Stimulated activated CD4-positive, alpha-beta T cell treated with anti-CD3 and anti-CD28 coated beads, Interleukin-1b, Interleukin-23, amount 100 ng/mL, for 24 hours (primary cell): ENCODE measurements at regions not wholly inside any gene's neighbourhood (a gene's known extent, or its start where the extent isn't known, plus 50 kb on each side); places are given as distances from the start of the nearest gene placed in this dataset.

ENCODE experiments used
- DNase-seq, 4 experiments: peaks; one replicate each; pipeline ENCODE4 v3.0.0-alpha.2; 2020; ENCODE audit warnings: low read depth in 4 of 4, low spot score in 1 of 4

DNA sequence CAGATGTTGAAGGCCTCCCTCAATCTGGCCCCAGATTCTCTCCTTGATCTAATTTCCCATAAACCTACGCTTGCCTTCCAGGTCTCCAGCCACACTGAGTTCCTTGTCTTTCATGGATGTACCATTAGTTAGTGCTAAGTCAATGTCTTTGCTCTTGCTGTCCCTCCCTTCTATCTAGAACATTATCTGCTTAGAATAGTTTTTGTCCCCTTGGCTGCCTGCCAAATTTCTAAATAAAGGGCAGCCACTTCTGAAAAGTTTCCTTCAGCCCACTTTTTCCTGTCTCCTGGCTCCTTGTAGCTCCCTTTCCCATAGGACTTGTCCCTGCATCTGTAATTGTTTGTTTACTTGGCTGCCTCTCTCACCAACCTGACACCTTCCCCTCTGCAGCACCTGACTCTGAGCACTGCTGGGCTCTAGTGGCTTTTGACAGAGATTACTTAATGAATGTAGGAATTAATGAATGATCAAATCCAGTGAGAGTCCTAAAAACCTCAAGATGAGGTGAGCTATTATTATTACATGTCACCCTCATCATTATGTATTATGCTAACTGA is 58.3 kb downstream of the CXCL12 start:
- no peak for DNase-seq

DNA sequence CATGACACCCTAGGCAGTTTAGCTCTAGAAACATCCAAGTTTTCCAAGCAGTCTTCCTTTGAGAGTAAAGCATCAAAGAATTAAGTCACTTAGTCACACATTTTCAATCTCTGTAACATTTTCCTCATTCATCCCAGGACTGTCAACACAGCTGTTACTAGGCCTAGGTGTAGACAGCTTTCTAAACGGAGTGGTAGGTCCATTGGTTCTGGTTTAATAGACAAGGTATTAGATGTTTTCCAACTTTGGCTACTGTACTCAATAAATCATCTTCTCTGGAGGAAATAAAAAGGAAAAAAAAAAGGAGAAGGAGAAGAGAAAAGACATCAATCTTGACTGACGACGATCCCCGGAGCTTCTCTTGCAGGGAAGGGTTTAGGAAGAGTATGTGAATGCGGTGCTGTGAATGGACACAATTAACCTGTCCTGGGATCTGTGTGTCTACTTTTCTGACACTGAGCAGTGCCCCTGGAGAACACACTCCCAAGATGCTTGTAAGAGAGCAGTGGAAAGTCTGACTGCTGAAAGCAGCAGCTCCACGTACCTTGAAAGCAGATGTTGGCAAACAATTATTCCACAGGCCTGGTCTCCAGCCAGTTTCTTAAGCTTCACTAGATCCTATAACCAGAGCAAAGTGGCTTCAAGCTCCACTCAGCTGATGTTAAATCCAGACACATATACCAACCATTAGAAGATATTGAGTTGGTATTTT is 59.1 kb downstream of the CXCL12 start:
- no peak for DNase-seq

DNA sequence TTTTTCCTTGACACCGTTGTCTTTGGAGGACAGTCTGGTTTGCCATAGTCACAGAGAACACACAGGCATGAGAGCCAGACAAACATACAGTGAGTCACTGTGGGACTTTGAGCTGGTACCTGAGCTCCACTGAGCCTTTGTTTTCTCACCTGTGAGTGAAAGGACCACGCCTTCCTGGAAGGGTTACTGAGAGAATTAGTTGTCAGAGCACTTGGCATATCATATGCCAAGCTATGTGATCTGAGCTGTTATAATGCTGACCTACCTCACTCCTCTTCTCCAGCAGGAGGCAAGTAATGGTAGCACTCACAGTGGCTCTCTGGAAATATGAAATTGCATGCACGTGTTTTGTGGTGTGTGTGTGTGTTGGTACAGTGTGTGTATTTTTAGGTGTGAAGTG is 59.7 kb downstream of the CXCL12 start:
- DNase-seq = no peak

DNA sequence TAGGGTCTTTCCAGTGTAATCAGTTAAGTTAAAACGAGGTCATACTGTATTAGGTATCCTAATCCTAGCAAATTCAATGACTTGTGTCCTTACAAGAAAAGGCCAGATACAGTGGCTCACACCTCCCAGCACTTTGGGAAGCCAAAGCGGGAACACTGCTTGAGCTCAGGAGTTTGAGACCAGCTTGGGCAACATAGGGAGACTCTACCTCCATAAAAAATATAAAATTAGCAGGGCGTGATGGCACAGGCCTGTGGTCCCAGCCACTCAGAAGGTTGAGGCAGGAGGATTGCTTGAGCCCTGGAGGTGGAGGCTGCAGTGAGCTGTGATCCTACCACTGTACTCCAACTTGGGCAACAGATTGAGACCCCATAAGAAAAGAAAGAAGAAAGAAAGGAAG is 61.1 kb downstream of the CXCL12 start:
- no peak for DNase-seq

- no peak for DNase-seq
Measured at GRCh38 chr10:44322137-44322536, 62.8 kb downstream of the CXCL12 start.

GRCh38 chr10:44320756-44321155 is 64.1 kb downstream of the CXCL12 start:
- no peak for DNase-seq

- DNase-seq = no peak
Measured at GRCh38 chr10:44317856-44318255, 67.0 kb downstream of the CXCL12 start.

GRCh38 chr10:44316922-44317215 is 68.0 kb downstream of the CXCL12 start:
- no peak for DNase-seq

DNA sequence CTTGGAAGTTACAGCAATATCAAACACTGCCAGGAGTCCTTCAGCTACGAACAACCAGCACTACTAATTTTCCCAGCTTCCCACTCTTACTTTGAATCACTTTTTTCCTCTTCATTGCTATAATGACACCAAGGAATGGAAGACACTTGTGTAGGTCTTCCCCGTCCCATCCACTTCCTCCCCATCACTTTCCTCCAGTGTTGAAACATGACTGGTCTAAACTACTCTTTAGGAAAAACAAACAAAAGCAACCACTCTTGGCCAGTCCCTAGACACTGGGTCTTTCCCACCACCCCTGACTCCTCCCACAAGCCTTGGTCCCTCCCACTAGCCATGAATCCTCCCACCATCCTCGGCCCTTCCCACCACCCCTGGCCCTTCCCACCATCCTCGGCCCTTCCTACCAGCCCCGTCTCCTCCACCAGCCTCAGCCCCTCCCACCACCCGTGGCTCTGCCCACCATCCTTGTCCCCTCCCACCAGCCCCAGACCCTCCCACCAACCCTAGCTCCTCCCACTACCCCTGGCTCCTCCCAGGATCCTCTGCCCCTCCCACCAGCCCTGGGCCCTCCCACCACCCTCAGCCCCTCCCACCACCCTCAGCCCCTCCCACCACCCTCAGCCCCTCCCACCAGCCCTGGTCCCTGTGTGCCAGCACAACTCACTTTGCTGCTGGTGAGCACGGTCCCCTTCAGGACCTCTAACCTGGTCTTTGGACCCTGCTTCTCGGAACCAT is 68.5 kb downstream of the CXCL12 start:
- peak in 1 of 4 experiments; percentile 2 for DNase-seq

DNA sequence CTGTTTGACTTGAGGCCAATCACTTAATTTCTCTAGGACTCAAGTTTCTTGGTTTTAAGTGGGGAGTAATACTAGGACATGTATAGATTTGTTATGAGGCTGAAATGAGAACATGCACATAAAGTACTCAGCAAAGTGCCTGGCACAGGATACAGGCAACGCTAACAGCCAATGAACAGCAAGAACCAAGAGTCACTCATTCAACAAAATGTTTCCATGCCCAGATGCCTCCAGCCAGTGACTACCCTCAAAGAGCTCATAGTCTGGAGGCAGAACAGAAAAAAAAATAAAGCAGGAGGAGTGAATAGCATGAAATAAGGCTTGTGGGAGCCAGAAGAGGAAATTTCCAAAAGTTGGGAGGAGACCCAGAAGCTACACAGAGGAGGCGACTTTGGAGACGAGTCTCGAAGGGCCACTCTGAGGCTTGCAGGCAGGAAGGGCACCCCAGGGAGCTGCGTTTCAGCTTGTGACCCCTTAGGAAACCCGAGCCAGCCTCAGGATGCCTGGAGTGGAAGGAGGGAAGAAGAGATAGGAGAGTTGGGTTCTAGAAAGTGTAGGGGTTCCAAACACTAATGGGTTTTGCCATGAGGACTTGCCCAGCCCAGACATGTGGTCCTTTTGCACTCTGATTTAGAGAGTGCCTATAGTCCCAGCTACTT is 70.0 kb downstream of the CXCL12 start:
- no peak for DNase-seq

GRCh38 chr10:44313761-44314165 is 71.1 kb downstream of the CXCL12 start:
- no peak for DNase-seq

DNA sequence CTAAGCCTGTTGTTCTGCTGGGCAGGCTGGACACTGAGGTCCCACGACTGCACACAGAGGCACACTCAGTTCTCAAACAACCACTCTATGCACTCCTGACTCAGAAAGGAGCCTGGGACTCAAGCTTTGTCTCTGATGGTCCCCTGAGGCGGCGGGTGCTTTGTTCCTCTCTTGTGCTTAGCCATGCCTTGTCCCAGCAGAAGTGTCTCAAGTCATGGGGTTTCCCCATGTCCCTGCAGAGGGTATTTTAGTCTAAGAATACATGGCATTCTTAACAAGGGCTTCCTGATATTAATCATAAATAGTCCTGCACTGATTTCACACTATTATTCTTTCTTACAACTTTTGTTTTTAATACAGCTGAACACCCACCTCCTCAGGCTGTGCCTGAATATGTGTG is 72.5 kb downstream of the CXCL12 start:
- no peak for DNase-seq

GRCh38 chr10:44311563-44312051 is 73.3 kb downstream of the CXCL12 start:
- DNase-seq = no peak

DNA sequence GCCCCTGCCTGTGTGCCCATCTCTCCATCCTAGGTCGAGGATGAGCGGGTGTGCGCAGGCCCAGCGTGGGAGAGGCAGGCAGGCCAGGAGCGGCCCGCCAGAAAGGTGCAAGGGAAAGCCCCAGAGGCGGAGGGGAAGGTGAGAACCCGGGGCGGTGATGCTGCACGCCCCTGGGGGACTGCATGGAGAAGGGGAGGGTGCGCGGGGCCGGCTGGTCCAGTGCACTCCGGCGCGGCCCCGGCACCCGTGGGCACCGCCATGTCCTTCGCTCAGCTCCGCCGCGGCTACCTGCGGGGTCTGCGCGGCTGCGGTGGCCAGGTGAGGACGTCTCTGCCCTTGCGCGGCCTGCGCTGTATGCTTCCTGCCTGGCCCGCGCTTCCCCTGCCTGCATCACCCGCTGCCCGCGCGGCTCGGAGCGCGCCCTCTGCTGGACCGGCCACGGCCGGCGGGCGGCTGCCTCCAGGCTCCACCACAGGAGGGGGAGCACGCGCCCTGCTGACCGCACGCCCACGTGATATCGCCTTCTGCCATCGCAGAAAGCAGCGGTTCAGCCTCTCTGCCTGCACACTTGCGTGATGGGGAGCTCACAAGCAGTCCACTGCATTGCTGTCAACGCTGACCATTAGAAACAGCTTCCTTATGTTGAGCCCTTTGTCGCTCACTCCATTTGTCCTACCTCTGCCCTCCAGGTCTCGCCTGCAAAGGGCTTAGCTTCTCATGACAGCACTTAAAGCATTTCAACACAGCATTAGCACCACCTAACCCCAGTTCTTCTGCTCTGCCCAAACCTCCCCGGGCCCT is 73.9 kb downstream of the CXCL12 start:
- DNase-seq = peak; percentile 10 to 58 (median 38)

DNA sequence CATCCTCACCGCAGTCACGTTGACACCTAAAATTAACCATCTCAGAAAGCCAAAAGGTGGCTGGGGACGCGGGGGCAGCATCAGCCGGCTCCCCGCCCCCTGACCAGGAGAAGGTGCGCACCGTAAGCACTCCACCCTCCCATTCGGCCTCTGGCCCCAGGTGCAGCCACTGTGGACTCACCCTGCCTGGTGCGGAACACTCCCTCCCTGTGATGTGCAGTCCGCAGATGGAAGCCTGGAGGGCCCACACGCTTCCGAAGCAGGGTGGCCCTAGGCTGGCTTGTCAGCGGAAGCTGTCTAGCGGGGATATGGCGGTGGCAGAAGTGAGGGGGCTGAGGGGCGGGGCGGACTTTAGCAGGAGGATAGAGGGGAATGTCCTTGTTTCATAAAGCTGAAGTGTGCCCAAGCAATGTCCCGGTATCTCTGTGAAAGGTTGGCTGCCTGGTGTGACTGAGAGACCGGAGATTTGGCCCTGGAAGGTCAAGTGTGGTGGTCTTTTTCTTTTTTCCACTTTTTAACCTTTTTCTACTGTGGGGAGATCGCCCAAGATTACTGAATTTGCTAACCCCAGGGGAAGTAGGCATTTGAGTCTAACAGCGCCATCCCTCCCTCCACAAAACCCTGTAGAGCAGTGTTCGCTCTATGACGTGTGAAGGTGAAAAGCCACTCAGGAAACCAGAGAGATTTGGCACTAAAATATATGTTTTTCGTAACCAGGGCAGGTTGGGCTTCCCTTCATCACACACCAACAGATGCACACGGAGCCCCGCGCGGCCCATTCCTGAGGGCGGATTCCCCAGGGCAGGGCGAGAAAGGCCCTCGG is 74.7 kb downstream of the CXCL12 start:
- no peak for DNase-seq

DNA sequence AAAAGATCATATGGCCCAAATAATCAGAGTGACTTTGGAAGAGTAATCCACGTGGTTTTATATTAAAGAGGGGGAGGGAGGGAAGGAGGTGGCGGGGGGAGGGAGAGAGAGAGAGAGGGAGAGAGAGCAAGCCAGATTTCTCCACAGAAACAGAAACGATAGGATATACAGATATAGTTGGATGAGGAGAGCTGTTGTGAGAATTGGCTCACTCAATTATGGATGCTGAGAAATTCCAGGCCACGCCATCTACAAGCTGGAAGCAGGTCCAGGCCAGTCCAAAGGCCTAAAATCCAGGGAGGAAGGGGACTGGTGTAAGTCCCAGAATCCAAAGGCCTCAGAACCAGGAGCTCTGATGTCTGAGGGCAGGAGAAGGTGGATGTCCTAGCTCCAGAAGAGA is 75.5 kb downstream of the CXCL12 start:
- DNase-seq = no peak

- DNase-seq = no peak
Measured at GRCh38 chr10:44308935-44309334, 76.0 kb downstream of the CXCL12 start.

DNA sequence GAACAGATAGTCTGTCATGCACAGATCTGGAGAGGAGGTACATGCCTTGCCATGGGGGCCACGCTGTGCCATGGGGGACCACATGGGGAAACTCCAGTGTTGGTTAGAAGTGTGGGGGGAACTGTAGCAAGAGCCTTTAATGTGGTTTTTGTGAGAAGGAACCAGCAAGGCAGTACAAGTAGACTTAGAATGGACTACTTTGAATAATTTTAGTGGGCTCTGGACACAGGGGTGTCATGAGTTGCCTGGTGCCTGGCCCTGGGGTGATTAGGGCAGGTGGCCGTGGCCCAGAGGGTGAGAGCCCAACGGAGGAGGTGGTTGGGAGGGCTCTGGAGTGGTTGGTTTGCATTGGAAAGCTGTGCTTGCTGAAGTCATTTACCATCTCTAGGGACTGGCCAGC is 77.2 kb downstream of the CXCL12 start:
- DNase-seq = no peak

DNA sequence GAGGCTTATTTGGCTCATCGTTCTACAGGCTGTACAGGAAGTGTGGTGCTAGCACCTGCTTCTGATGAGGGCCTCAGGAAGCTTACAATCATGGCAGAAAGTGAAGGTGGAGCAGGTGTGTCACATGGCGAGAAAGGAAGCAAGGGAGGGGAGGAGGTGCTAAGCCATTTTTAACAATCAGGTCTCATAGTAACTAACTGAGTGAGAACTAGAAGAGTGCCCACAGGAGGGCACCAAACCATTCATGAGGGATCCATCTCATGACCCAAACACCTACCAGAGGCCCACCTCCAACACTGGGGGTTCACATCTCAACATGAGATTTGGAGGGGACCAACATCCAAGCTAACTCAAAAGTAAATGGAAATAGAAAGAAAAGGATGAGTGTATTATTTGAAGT is 78.1 kb downstream of the CXCL12 start:
- DNase-seq = no peak

DNA sequence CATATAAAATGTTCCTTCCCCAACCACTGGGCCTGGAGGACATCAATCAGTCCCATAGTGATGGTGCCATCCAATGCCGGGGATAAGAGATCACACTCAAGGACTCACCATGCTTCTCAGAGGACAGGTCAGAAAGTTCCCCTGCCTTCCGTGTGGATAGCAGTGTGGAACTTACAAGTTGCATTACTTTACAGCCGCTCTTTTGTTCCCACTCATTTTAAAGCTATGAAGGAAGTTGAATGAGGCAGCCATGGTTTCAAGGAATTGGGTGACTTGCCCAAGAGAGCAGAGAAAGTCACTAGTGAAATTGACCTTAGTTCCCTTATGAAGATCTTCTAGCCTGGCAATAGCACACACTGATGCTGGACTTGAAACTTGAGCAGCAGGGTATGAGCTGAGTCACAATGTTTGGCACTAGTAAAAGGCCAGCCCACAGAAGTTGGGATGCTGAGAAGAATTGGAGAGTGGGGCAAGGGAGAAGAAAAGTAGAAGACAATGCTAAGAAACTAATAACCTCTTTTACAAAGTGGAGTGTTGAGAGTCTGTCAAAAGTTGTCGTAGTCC is 78.7 kb downstream of the CXCL12 start:
- no peak for DNase-seq
